NCI-H128 (cell line): ENCODE measurements at regions not wholly inside any gene's neighbourhood (a gene's known extent, or its start where the extent isn't known, plus 50 kb on each side); places are given as distances from the start of the nearest gene placed in this dataset.
"Not testable (repeated sequence)": the region's sequence is repeated elsewhere in the genome, so short reads cannot be mapped to it uniquely, and the experiment has no call there.

Experiments used
- DNase-seq: peaks from one replicate; lab custom pipeline; 2025; ENCODE audit not compliant: unreplicated experiment; lab: John Stamatoyannopoulos, UW

GRCh38 chr7:69187824-69188333 lies 410.4 kb upstream of the AUTS2 start:
- no peak for DNase-seq

- no peak for DNase-seq
Measured at GRCh38 chr7:69189406-69189805, 408.9 kb upstream of the AUTS2 start.

GRCh38 chr7:69190025-69190424 lies 408.2 kb upstream of the AUTS2 start:
- no peak for DNase-seq

GRCh38 chr7:69190763-69191162 lies 407.5 kb upstream of the AUTS2 start:
- DNase-seq = no peak

- no peak for DNase-seq
Measured at GRCh38 chr7:69192134-69192533, 406.1 kb upstream of the AUTS2 start.

- DNase-seq = no peak
Measured at GRCh38 chr7:69193061-69193460, 405.2 kb upstream of the AUTS2 start.

- no peak for DNase-seq
Measured at GRCh38 chr7:69196593-69196992, 401.7 kb upstream of the AUTS2 start.

GRCh38 chr7:69198250-69198649 lies 400.0 kb upstream of the AUTS2 start:
- no peak for DNase-seq

- DNase-seq = no peak
Measured at GRCh38 chr7:69199041-69199440, 399.2 kb upstream of the AUTS2 start.

GRCh38 chr7:69199661-69200060 lies 398.6 kb upstream of the AUTS2 start:
- no peak for DNase-seq

GRCh38 chr7:69203871-69204270 lies 394.4 kb upstream of the AUTS2 start:
- DNase-seq = no peak

GRCh38 chr7:69204943-69205342 lies 393.3 kb upstream of the AUTS2 start:
- no peak for DNase-seq

GRCh38 chr7:69205581-69205980 lies 392.7 kb upstream of the AUTS2 start:
- DNase-seq = no peak

- DNase-seq = no peak
Measured at GRCh38 chr7:69208276-69208675, 390.0 kb upstream of the AUTS2 start.

GRCh38 chr7:69208848-69209247 lies 389.4 kb upstream of the AUTS2 start:
- DNase-seq = no peak

- DNase-seq = no peak
Measured at GRCh38 chr7:69211336-69211735, 386.9 kb upstream of the AUTS2 start.

- no peak for DNase-seq
Measured at GRCh38 chr7:69211739-69212138, 386.5 kb upstream of the AUTS2 start.

- DNase-seq = no peak
Measured at GRCh38 chr7:69213878-69214277, 384.4 kb upstream of the AUTS2 start.

GRCh38 chr7:69215516-69215915 lies 382.8 kb upstream of the AUTS2 start:
- DNase-seq = not testable (repeated sequence)

- no peak for DNase-seq
Measured at GRCh38 chr7:69217516-69218350, 380.5 kb upstream of the AUTS2 start.

GRCh38 chr7:69218576-69218975 lies 379.7 kb upstream of the AUTS2 start:
- DNase-seq = no peak

GRCh38 chr7:69219381-69219780 lies 378.9 kb upstream of the AUTS2 start:
- no peak for DNase-seq
